Stimulated activated CD4-positive, alpha-beta T cell treated with anti-CD3 and anti-CD28 coated beads, Interleukin-4, amount 100 ng/mL, for 24 hours (primary cell): ENCODE measurements at regions not wholly inside any gene's neighbourhood (a gene's known extent, or its start where the extent isn't known, plus 50 kb on each side); places are given as distances from the start of the nearest gene placed in this dataset.
"Not testable (repeated sequence)": the region's sequence is repeated elsewhere in the genome, so short reads cannot be mapped to it uniquely, and the experiment has no call there.

Experiments
- DNase-seq: peaks from one replicate; pipeline ENCODE4 v3.0.0-alpha.2; 2020

DNA sequence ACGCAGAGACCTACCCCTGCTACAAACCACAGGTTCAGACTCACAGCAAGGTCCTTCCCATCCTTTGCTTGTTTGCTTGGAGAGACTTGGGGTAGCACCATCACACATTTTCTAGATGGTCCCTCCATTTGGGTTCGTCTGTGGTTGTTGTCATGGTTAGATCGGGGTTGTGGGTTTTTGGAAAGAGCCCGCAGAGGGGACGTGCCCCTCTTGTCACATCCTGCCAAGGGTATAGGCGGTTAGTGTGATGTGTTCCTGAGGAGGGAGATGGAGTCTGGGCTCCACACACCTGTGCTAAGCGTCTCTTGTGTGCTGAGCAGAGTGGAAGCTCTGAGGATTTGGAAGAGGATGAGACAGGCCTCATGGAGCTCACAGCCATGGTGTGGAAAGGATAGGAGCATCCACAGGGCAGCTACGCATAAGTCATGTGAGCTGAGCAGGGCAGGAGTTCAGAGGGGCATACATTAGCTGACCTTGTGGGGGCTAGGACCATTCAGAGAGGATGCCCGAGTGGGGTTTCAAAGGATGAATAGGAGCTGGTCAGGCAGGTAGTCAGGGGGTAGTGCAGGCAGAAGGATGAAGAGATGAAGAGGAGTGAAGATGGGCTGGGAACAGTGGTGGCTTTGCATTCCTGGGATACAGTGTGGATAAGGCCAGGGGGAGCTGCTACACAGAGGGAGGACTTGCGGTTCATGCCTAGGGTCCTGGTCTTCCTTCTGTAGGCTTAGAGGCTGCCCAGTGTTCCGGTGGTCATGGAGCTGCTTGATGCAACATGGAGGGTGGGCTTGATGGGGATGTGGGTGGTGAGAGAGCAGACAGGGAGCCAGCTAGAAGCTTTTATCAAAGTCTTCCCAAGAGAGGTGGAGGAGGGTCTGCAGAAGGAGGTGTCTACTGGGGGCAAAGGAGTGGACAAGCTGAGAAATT lies 62.9 kb downstream of the ACKR3 start:
- DNase-seq, result no peak

DNA sequence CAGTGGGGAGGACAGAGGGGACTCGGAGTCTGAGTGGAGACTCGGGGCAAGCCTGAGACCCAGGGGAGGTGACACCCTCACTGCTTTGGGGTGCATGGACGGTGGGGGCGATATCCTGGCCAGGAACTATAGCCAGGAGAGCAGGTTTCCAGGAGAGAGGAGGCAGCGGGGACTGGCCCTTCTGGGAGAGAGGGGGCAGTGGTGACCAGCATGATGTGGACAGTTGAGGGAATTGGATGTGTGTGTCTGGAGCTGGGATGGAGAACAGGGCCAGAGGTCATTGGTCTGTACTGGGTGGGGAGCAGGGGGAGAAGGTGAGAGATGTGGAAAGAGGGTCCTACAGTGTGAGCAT lies 63.6 kb downstream of the ACKR3 start:
- DNase-seq, result no peak

DNA sequence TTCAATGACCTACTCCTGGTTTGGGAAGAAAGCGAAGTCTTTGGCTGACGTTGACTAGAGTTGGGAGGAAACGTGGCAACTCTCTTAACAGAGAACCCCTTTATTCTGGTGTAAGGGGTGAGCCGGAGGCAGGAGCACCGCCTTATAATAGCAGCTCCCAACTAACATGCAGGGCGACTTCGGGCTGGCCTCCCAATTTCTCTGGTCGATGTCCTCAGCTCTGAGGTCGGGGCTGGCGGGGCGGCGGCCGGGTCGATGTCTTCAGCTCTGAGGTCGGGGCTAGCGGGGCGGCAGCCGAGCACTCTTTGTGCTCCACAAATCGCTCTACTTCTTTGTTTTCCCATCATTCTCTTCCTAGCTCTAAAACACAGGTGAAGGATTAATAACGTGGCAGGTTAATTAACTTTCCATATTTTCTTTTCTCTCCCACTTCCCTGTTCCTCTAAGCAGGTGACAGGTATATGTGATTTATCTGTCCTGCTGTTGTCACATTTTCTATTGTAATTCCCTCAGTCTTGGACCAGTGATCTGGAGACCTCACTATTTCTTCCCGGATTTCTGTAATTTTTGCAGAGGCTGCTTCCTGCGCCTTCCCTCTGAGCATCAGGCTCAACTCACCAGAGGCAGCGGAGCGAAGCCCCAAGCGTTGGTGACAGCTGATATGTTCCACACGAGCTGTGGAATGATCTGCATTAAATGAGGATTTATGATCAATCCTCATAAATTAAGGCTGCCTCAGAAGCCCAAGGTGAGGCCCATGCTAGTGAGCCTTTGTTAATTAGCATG lies 64.3 kb downstream of the ACKR3 start:
- DNase-seq, result no peak

DNA sequence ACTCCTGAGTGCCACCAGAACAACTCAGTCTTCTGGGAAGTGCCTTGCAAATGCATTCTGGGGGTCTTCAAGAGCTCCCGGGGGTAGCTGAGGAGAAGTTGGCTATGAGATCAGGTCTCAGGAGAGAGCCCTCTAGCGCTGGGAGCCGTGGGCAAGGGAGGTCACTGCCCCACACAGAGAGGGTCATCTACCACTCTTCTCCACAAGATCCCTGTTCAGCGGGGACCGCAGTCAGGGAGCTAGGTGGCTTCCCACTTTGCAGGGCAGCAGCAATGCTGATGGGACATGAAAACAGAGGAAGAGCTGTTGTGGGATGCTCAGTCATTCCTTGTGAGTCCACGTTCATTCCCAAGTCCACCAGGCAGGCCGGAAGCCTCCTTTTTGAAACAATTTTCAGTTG lies 66.6 kb downstream of the ACKR3 start:
- DNase-seq, result no peak

DNA sequence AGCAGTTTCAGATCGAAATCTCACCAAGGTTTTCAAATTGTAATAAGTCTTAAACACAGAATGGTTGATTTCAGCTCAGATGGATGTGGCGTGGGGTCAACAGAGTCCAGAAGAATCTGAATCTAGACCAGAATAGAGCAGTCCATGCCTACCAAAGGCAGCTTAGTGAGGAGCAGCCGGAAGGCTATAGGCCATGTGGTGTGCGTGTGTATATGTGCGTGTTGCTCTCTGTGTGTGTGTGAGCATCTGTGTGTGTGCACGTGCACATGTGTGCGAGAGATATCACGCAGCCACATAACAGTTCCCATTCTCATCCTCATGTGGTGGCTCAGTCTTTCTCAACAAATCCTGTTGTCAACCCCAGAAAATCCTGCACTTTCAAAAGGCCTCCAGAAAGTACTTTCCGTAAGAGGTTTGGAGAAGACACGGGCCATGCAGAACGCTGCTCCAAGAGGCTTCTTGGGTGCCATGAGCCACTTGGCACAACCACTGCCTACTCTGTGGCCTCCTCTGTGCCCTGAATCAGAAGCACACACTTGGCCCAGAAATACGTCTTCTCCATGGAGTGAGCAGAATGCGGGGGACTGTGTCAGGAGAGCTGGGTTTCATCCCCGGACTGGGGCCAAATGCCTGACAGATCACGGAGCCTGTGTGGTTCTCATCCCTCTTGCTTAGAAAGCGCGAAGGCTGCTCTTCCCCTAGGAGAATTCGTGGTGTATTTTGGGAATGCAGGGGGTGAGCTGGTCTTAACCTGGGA lies 67.3 kb downstream of the ACKR3 start:
- DNase-seq, result no peak

DNA sequence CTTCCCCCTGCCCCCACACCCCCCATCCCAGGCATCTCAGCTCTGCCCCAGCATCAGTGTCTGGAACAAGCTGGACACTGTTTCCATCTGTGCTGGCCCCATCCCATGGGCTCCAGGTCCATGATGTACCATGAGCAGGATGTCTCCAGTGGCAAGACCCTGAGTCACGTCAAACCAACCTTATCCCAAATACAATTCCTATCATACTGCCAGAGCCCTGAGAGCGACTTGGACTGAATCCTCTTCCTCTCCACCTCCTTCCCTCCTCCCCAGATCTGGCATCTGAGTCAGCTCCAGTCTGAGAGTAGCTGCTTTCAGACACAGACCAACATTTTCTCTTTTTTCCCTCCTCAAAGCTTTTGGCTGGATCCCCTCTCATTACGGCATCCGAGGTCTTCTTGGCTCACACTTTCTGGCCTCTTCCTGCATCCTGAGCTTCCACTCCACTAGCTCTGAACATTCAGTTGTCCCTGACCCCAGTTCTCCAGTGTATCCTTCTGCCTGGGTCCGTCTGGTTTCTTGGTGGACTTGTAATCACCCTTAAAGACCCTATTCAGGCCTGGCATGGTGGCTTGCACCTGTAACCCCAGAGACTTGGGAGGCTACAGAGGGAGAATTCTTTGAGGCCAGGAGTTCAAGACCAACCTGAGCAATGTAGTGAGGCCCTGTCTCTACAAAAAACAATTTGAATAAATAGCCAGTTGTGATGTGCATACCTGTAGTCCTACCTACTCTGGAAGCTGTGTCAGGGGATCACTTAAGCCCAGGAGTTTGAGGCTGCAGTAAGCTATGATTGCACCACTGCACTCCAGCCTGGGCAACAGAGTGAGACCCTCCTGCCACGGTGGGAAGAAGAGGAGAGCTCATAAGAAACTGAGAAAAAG lies 68.3 kb downstream of the ACKR3 start:
- no peak for DNase-seq

DNA sequence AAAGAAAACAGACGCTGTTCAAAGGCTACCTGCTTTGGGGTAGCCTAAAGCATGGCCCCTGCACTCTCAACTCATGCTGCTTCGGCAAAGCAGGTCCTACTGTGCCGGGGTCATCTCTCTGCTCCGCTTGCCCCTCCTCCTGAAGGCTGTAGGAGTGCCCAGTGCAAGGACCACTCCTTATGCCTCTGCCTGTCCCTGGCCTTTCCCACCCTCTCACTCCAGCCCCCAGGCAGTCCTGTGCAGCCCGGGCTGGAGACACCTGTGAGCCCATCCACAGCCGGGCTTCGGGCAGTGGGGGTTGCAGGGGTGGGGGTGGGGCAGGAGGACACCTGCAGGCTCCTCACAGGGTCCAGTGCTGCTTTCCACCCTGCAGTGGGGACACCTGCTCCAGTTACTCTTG lies 69.1 kb downstream of the ACKR3 start:
- no peak for DNase-seq

DNA sequence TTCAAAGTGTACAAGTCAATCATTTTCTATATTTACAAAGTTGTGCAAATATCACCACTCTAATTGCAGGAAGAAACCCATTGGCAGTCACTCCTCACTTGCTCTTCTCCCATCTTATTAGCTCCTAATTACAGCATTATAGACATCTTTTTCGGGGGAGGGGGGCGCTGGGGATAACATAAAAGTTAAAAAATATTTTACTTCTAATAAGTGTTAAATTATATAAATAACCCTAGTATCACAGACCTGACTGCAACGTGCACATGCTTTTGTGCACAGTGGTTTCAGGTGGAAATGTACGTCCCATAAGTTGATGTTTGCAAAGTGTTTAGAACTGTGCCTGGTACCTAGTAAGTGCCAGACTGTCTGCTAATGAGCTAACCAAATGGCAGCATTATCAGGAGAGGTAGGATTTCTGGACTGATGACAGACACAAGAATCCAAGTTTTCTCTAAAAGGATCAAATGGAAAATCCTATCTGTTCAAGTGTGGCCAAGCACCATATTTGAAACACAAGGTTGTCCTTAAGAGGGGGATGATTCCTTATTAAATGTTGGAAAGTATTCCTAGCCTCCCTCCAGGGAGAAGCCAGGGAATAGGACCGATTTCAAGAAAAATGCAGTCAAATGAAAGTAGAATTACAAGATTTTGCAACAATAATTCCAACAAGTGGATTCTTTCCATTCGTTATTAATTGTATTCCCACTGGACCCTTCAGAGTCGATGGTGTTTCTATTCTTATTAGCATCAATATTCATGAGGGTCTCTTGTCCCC lies 70.0 kb downstream of the ACKR3 start:
- DNase-seq, result no peak

DNA sequence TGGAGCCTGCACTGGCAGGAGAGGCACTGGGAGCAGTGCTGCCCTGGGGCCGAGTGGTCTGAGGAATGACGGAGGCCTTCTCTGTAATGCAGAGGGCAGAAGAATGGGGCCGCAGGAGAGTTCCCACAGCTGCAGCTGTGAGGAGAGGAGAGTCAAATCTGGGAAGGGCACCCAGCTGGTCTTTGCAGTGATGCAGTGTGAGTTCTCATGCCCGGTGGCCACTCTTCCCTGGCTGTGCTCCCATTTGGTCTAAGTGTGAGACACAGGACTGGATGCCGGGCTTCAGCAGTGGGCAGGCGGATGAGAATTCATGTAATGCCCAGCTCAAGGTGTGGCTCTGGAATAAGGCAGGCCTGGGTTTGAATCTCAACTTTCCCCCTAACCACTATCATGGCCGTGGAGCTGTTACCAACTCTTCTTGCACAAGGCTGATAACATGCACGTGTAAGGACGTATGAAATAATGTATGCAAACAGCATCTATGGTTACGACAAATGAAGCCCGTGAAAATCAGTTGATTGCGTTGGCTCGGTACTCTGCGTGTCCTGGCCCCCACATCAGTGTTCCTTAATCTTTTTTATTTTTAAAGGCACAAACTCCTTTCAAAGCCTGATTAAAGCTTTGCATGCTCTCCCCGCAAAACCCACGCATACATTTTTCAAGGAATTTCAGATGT lies 71.6 kb downstream of the ACKR3 start:
- DNase-seq, result no peak

DNA sequence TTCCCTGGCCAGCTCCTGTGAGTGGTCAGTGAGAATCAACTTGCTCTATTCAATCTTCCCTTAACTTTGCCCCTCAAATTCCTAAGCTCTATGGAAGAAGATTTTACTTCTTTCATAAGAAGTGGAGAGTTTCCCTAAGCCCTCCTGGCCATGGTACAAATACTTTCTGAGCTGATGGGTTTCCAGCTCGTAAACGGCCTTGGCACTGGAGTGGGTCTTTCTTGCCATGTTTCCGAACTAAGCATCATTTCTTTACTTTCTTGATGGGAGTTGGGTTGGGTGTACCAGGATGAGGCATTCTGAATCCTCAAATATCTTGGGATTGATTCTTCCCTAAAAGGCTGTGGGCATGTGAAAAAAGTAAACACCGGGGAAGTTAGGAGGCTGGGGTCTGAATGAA lies 72.5 kb downstream of the ACKR3 start:
- no peak for DNase-seq

DNA sequence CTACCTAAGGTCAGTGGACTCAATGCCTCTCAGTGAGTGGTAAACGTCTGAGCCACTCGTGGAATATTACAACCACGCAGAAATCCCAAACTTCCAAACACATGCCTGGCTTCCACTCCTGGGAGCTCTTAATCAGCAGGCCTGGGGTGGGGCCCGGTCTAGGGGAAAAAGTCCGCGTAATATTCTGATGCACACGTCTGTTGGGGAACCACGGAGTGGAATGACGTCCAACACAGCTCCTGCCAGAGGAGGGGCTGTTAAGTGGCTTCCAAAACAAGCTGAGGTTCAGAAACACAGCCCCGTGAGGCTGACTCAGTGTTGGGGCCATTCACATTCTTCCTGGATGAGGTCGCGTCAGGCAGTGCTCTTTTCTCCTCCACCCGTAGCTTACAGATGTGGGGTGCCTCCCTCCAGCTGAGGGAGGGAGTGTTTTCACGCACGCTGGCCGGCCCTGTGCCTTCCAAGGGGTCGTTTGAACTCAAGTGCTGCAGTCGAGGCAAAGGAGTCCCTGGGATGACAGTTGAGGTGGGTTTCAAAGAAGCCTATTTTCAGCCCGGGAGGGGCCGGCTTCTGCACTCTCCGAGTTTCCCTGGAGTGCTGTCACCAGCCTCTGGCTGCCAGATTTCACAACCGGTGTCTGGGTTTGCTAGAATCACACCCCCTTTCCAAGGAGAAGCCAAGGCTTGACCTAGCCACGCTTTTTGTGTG lies 73.1 kb downstream of the ACKR3 start:
- DNase-seq, result no peak

DNA sequence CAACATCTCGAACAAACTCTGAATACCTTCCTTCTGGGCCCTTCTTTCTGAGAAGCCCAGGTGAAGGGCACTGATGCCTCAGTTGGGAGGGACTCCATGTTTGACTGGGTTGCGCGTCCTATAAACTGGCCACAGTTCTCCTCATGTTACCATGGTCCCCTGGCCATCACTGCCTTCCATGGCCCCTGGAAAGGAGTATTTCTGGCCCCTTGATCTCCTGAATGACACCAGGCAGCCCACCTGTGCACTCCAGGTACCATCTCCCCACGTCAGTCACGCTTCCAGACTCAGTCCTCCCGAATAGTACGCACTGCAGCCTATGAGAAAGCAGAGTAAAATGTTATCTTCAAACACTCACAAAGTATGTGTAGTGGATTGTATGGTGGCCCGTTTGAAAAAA lies 73.9 kb downstream of the ACKR3 start:
- no peak for DNase-seq

DNA sequence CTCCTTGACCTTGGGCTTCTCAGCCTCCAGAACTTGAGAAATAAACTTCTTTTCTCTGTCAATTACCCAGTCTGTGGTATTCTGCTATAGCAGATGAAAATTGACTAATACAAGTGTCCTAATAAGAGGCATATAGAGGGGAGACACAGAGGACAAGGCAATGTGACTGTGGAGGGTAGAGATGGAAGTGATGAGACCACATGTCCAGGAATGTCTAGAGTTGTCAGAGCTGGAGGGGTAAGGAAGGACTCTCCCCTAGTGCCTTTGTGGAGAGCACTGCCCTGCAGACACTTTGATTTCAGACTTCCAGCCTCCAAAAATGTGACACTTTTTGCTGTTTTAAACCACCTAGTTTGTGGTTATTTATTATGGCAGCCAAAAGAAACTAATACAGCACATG lies 74.4 kb downstream of the ACKR3 start:
- no peak for DNase-seq

DNA sequence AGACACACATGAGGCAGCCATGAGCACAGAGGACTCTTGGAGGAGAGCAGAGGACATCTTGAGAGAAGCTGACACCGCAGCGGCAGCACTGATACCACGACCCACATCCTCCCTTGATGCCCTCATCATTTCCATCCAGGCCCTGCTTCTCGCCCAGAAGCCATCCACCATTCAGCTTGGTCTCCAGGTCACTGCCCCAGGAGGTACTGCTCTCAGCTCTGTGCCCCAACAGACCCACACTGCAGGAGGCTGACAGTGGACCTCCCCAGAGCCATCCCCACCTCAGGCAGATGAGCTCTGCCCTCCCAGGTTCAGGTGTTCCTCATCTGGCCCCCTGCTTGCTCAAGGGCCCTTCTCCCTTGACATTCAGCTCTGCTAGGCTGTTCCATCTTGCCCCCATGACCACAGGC lies 74.9 kb downstream of the ACKR3 start:
- DNase-seq, result no peak

DNA sequence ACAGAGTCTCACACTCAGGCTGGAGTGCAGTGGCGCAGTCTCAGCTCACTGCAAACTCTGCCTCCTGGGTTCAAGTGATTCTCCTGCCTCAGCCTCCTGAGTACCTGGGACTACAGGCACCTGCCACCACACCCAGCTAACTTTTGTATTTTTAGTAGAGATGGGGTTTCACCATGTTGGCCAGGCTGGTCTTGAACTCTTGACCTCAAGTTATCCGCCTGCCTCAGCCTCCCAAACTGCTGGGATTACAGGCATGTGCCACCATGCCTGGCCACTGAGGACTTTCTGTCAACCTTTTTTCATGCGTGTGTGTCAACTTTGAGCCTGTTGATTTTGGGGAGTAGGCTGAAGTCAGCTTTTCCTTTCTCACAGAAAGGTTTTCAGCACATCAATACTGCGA lies 75.5 kb downstream of the ACKR3 start:
- DNase-seq, result not testable (repeated sequence)

DNA sequence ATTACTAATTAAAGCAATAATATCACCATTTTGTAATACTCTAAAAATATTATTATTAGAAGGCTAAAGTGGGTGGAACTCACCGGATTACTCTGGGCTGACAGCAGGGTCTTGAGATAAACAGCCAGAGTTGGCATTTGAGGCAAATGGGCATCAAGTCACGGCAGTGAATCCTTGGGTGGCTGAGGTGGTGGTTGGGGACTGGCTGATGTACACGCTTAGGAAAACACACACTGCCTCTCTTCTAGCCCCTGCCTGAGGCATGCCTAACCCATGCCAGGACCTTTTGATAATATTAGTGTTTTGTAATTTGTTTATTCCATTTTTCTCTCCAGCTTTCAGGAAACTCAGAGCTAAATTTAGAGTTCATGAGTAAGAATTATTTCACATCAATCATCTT lies 76.8 kb downstream of the ACKR3 start:
- DNase-seq, result no peak

DNA sequence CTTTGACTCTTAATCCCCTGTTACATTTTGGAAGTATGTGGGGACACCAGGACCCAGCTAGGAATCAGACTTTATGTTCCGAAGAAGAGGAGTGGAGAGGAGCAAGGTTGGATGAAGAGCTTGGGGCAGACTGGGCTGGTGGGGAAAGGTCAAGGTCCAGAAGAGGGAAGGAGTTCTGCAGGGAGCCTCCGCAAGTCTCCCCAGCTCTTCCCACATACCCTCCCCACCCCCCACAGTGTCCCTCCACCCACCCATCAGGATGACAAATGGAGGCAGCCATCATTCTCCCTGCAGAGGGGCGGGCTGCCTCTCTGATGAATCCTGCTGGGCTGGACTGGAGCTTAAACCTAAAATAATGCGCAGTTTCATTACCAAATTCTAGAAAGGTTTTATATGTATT lies 77.2 kb downstream of the ACKR3 start:
- DNase-seq, result no peak

DNA sequence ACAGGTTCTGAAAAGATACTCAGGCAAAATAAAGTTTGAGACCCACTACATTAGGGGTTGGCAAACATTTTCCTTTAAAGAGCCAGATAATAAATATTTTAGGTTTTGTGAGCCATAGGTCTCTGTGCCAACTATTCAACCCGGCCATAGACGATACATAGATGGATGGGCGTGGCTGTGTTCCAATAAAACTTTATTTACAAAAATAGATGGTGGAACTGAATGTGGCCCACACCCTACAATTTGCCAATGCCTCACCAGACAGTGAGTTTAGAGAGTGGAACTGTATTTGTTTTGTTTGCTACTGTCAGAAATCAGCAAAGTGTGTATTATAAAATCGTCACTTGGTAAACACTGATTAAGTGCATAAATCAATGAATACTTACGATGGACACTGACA lies 78.0 kb downstream of the ACKR3 start:
- no peak for DNase-seq

DNA sequence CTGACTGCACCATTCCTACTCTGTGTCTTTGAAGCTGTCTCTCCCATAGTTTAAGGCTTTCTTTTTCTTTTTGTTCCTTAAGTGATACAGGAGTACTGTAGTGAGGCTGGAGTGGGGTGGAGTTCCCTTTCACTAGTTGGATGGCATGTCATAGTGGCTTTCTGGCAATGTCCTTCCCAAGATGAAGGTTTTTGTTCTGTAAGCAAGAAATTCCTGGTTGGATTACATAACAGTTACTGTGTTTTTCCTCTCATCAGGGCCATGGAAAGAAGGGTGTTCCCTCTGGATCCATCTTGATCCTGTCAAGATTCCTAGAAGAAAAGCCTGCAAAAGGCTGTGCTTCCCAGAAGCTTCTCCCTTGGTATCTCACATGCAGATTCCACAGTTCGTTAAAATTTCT lies 84.2 kb downstream of the ACKR3 start:
- no peak for DNase-seq

DNA sequence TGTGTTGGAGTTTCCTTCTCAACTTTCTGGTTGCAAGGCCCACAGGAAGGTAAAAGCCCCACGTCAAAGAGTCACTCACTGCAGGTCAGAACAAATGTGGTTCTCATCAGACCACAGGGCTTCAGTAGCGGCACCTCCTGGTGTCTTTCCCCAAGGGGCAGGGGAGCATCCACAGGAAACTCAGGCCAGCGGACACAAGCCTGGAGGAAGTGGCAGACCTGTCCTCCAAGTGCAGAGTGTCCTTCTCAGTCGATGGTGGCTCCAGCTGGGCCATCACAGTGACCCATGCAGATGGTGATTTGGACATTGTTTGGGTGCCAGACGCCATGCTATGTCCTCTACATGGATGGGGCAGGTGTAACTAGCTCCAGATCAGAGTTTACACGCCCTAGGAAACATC lies 84.9 kb downstream of the ACKR3 start:
- DNase-seq, result no peak

DNA sequence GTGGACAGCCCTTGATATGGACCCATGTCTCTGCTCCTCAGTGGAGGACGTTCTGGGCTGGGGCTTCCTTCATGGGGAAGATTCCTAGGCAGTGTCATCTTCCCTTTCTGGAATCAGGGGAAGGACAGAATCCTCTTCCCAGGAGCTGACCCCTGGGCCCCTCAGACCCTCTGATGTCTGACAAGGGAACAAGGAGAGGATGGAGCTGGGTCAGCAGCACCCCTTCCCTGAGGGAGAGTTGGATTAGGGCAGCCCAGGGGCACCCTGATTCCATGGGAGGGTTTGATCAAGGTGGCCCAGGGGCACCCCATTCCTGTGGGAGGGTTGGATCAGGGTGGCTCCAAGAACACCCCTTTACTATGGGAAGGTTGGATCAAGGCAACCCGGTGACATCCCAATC lies 86.5 kb downstream of the ACKR3 start:
- DNase-seq, result no peak
